H1 (cell line): ENCODE measurements at regions not wholly inside any gene's neighbourhood (a gene's known extent, or its start where the extent isn't known, plus 50 kb on each side); places are given as distances from the start of the nearest gene placed in this dataset.

ENCODE experiments used
- CTCF ChIA-PET: fragments of 300-600 bp; sonication (Branson Sonifier 250); formaldehyde crosslinking; loops from one replicate; lab custom pipeline; 2021; ENCODE audit not compliant: partially characterized antibody; lab: Charles Lee
- POLR2A ChIA-PET: fragments of 300-600 bp; sonication (Branson Sonifier 250); formaldehyde crosslinking; loops from one replicate; lab custom pipeline; 2021; ENCODE audit warnings: inconsistent platforms; ENCODE audit not compliant: partially characterized antibody; lab: Charles Lee
- DNase-seq, 2 experiments: peaks; one replicate each; pipeline versions ENCODE4 v3.0.0 to v3.0.0-alpha.2; 2010 to 2022; ENCODE audit warnings: low spot score in 2 of 2, low read depth in 1 of 2, mixed read lengths in 1 of 2
- FAIRE-seq: peaks from 2 replicates; lab custom pipeline; 2011; peaks lifted over from hg19 to GRCh38; lab: Jason Lieb, UNC
- H2AFZ ChIP-seq: 2 replicates; pipeline ENCODE4 v1.8.1; 2012; ENCODE audit warnings: low read length, inconsistent platforms
- H2AK5ac ChIP-seq: 2 replicates; pipeline ENCODE4 v1.6.1; 2013; ENCODE audit warnings: low read depth, low read length
- H2BK120ac ChIP-seq: replicated peaks from 2 replicates; pipeline ENCODE3; 2013; ENCODE audit warnings: low read depth, low read length, inconsistent platforms
- H2BK12ac ChIP-seq: 2 replicates; pipeline ENCODE4 v1.6.1; 2013; ENCODE audit warnings: low read depth, low read length
- H2BK15ac ChIP-seq: 2 replicates; pipeline ENCODE4 v1.6.1; 2013; ENCODE audit warnings: low read length
- H2BK20ac ChIP-seq: 2 replicates; pipeline ENCODE4 v1.6.1; 2013; ENCODE audit warnings: low read length
- H2BK5ac ChIP-seq: 2 replicates; pipeline ENCODE4 v1.6.1; 2013; ENCODE audit warnings: low read depth, low read length
- H3K14ac ChIP-seq: 2 replicates; pipeline ENCODE4 v1.6.1; 2013; ENCODE audit warnings: inconsistent platforms; ENCODE audit not compliant: insufficient read length
- H3K18ac ChIP-seq: 2 replicates; pipeline ENCODE4 v1.6.1; 2013; ENCODE audit warnings: low read length; ENCODE audit errors: extremely low read depth
- H3K23ac ChIP-seq: 2 replicates; pipeline ENCODE4 v1.6.1; 2013; ENCODE audit warnings: inconsistent platforms; ENCODE audit not compliant: insufficient read length
- H3K23me2 ChIP-seq: 2 replicates; pipeline ENCODE4 v1.6.1; 2013; ENCODE audit warnings: low read depth, low read length
- H3K27ac ChIP-seq: 2 replicates; pipeline ENCODE4 v1.6.1; 2011; ENCODE audit warnings: low read depth, low read length, inconsistent platforms
- H3K27me3 ChIP-seq, 4 experiments: replicated peaks in 1 of 4; 1 replicate in 1 of 4; 2 replicates in 3 of 4; pipeline versions ENCODE4 v1.6.1 to v1.8.1; 2011 to 2013; ENCODE audit warnings: low read length in 3 of 4, mild to moderate bottlenecking in 3 of 4, inconsistent platforms in 2 of 4, mixed read lengths in 2 of 4, moderate library complexity in 1 of 4; ENCODE audit not compliant: control insufficient read depth in 3 of 4, insufficient read depth in 3 of 4; ENCODE audit errors: extremely low read depth in 1 of 4
- H3K36me3 ChIP-seq, 4 experiments: 2 replicates each; pipeline versions ENCODE4 v1.6.1 to v1.8.1; 2011 to 2013; ENCODE audit warnings: mild to moderate bottlenecking in 4 of 4, low read length in 3 of 4, moderate library complexity in 2 of 4, control low read depth in 1 of 4, inconsistent platforms in 1 of 4; ENCODE audit not compliant: insufficient read depth in 4 of 4, control insufficient read depth in 2 of 4
- H3K4ac ChIP-seq: replicated peaks from 2 replicates; pipeline ENCODE3; 2013; ENCODE audit warnings: low read length, low read depth, mixed read lengths, inconsistent platforms; ENCODE audit not compliant: insufficient read length
- H3K4me1 ChIP-seq, 4 experiments: replicated peaks in 1 of 4; 1 replicate in 1 of 4; 2 replicates in 3 of 4; pipeline versions ENCODE4 v1.6.1 to v1.8.1; 2011 to 2013; ENCODE audit warnings: low read length in 3 of 4, inconsistent platforms in 2 of 4, mixed read lengths in 1 of 4; ENCODE audit not compliant: insufficient read depth in 4 of 4, control insufficient read depth in 3 of 4
- H3K4me2 ChIP-seq, 2 experiments: 2 replicates each; pipeline versions ENCODE4 v1.6.1 to v1.8.1; 2011 to 2013; ENCODE audit warnings: low read depth in 2 of 2, low read length in 2 of 2, control low read depth in 1 of 2, inconsistent platforms in 1 of 2, mild to moderate bottlenecking in 1 of 2; ENCODE audit not compliant: insufficient read depth in 1 of 2
- H3K4me3 ChIP-seq, 4 experiments: fragments of 200-600, 300-600 bp in 1 of 4; sonication (generic), shearing (Covaris generic), sonication (Bioruptor Twin) in 1 of 4; 2 replicates each; pipeline versions ENCODE4 v1.5.1 to v1.8.1; 2011 to 2016; ENCODE audit warnings: low read length in 4 of 4, low read depth in 3 of 4, control low read depth in 2 of 4, inconsistent platforms in 2 of 4, mild to moderate bottlenecking in 2 of 4, mixed read lengths in 1 of 4, moderate library complexity in 1 of 4; ENCODE audit not compliant: insufficient read depth in 2 of 4; ENCODE audit errors: extremely low read depth in 1 of 4
- H3K56ac ChIP-seq: replicated peaks from 2 replicates; pipeline ENCODE3; 2013; ENCODE audit warnings: low read depth, mild to moderate bottlenecking, mixed read lengths, low read length, inconsistent platforms; ENCODE audit not compliant: insufficient read length
- H3K79me1 ChIP-seq: 2 replicates; pipeline ENCODE4 v1.6.1; 2013; ENCODE audit warnings: low read depth, low read length, control low read depth
- H3K79me2 ChIP-seq, 2 experiments: 2 replicates each; pipeline versions ENCODE4 v1.6.1 to v1.8.1; 2012 to 2013; ENCODE audit warnings: low read length in 2 of 2, mild to moderate bottlenecking in 2 of 2, inconsistent platforms in 1 of 2; ENCODE audit not compliant: insufficient read depth in 2 of 2, control insufficient read depth in 1 of 2
- H3K9ac ChIP-seq, 4 experiments: replicated peaks in 1 of 4; 1 replicate in 1 of 4; 2 replicates in 3 of 4; pipeline versions ENCODE4 v1.6.1 to v1.8.1; 2011 to 2013; ENCODE audit warnings: low read depth in 3 of 4, low read length in 3 of 4, control low read depth in 2 of 4, mild to moderate bottlenecking in 2 of 4, moderate library complexity in 2 of 4, inconsistent platforms in 1 of 4; ENCODE audit errors: extremely low read depth in 1 of 4
- H3K9me3 ChIP-seq, 2 experiments: 2 replicates each; pipeline versions ENCODE4 v1.6.1 to v1.8.1; 2012 to 2013; ENCODE audit warnings: mild to moderate bottlenecking in 2 of 2, moderate library complexity in 2 of 2, control low read depth in 1 of 2, inconsistent platforms in 1 of 2, low read depth in 1 of 2, low read length in 1 of 2, mixed read lengths in 1 of 2; ENCODE audit not compliant: insufficient read depth in 2 of 2
- H4K20me1 ChIP-seq, 2 experiments: replicated peaks in 1 of 2; 2 replicates each; pipeline versions ENCODE3 to v1.8.1; 2011 to 2013; ENCODE audit warnings: inconsistent platforms in 2 of 2, low read length in 2 of 2, mild to moderate bottlenecking in 1 of 2; ENCODE audit not compliant: insufficient read depth in 2 of 2, control insufficient read depth in 1 of 2
- H4K5ac ChIP-seq: 2 replicates; pipeline ENCODE4 v1.6.1; 2013; ENCODE audit warnings: low read length, low read depth, mixed read lengths, inconsistent platforms; ENCODE audit not compliant: insufficient read length
- H4K8ac ChIP-seq: 2 replicates; pipeline ENCODE4 v1.8.0; 2013; ENCODE audit warnings: mild to moderate bottlenecking, moderate library complexity, low read length, inconsistent platforms; ENCODE audit not compliant: insufficient read depth; ENCODE audit errors: extremely low read depth
- H4K91ac ChIP-seq: replicated peaks from 2 replicates; pipeline ENCODE3; 2013; ENCODE audit warnings: low read length, mixed read lengths, inconsistent platforms; ENCODE audit not compliant: insufficient read length
- BRCA1 ChIP-seq: IDR thresholded peaks from 2 replicates; pipeline ENCODE4 v1.6.1; 2012; ENCODE audit warnings: low read depth, low read length, improper control_type of control experiment
- CEBPB ChIP-seq: IDR thresholded peaks from 2 replicates; pipeline ENCODE4 v1.6.1; 2012; ENCODE audit warnings: low read depth, low read length
- EP300 ChIP-seq, 2 experiments: IDR thresholded peaks; 1 replicate in 1 of 2; 2 replicates in 1 of 2; pipeline ENCODE4 v1.6.1; 2011 to 2012; ENCODE audit warnings: low read depth in 2 of 2, low read length in 2 of 2, mild to moderate bottlenecking in 2 of 2, borderline replicate concordance in 1 of 2, inconsistent platforms in 1 of 2, moderate library complexity in 1 of 2
- GABPA ChIP-seq: IDR thresholded peaks from 2 replicates; pipeline ENCODE4 v1.6.1; 2011; ENCODE audit warnings: mild to moderate bottlenecking, low read length, moderate library complexity, borderline replicate concordance; ENCODE audit not compliant: insufficient read depth
- HDAC6 ChIP-seq: IDR thresholded peaks from one replicate; pipeline ENCODE4 v1.7.1; 2012; ENCODE audit warnings: low read depth, mild to moderate bottlenecking, inconsistent platforms, low read length, moderate library complexity
- JUND ChIP-seq: IDR thresholded peaks from 2 replicates; pipeline ENCODE4 v1.6.1; 2011; ENCODE audit warnings: mild to moderate bottlenecking, improper control_type of control experiment, low read length
- NRF1 ChIP-seq: IDR thresholded peaks from 2 replicates; pipeline ENCODE4 v1.6.1; 2011; ENCODE audit warnings: mild to moderate bottlenecking, low read depth, low read length, improper control_type of control experiment
- SAP30 ChIP-seq: fragments of 300-600 bp; sonication (generic); IDR thresholded peaks from 2 replicates; pipeline ENCODE4 v1.7.1; 2012; ENCODE audit warnings: low read length, moderate library complexity, mild to moderate bottlenecking, inconsistent platforms; ENCODE audit not compliant: insufficient read depth, insufficient replicate concordance
- SP2 ChIP-seq: IDR thresholded peaks from 2 replicates; pipeline ENCODE4 v1.6.1; 2012; ENCODE audit warnings: mild to moderate bottlenecking, low read length, inconsistent platforms
- SP4 ChIP-seq: IDR thresholded peaks from 2 replicates; pipeline ENCODE4 v1.6.1; 2012; ENCODE audit warnings: low read length, inconsistent platforms
- WGBS, 2 experiments: shearing (Covaris generic) in 1 of 2; methylation state at CpG; one replicate each; pipeline versions ENCODE4 v1.1.6 to v1.1.7; 2013 to 2015; ENCODE audit warnings: low lambda C conversion rate in 2 of 2, mixed read lengths in 2 of 2, inconsistent platforms in 1 of 2, low coverage in 1 of 2, missing lambda C conversion rate in 1 of 2; ENCODE audit not compliant: insufficient replicate concordance in 2 of 2, insufficient coverage in 1 of 2, insufficient read length in 1 of 2; ENCODE audit errors: extremely low coverage in 1 of 2, missing lambda C conversion rate in 1 of 2; 5-methylcytosine and 5-hydroxymethylcytosine counted together

GRCh38 chr3:139236336-139236735, 107.5 kb upstream of the MRPS22 start:
- CTCF ChIA-PET: interaction anchor here (1.3 to 1.4 kb wide), 2 partner anchors 9 to 126 kb away, joined by 3 read pairs; no protein-coding TSS in a partner anchor

More at GRCh38 chr3:139236336-139236735, 107.5 kb upstream of the MRPS22 start:
- H3K27ac ChIP-seq: no peak overlapping the region
- no peak overlapping the region for H3K9ac ChIP-seq
- DNase-seq: no peak
- no peak overlapping the region for H3K4ac ChIP-seq
- no peak overlapping the region for H3K4me2 ChIP-seq
- no peak overlapping the region for H3K56ac ChIP-seq
- H2BK5ac ChIP-seq: no peak overlapping the region
- no peak overlapping the region for H4K5ac ChIP-seq
- no peak overlapping the region for H2AK5ac ChIP-seq
- no peaks in the 10 kb centered on the region for H3K79me2 ChIP-seq
- no peak for FAIRE-seq
- H4K20me1 ChIP-seq: no peaks in the 10 kb centered on the region
- peaks cover 0 to 3% of the 10 kb centered on the region in 2 experiments; a peak in 1 of 4 replicates for H3K9me3 ChIP-seq
- H3K14ac ChIP-seq: no peak overlapping the region
- WGBS, 2 experiments: 82% methylated on average over 3 of the region's 3 CpGs; no CpG with 5 or more reads in 1 of the 2 experiments
- no peaks in the 10 kb centered on the region for H3K36me3 ChIP-seq
- no peak overlapping the region for H2AFZ ChIP-seq
- H3K4me3 ChIP-seq: no peak overlapping the region
- H3K23me2 ChIP-seq: no peaks in the 10 kb centered on the region
- H3K23ac ChIP-seq: no peak overlapping the region
- POLR2A ChIA-PET: no interaction called here
- no peak overlapping the region for H4K8ac ChIP-seq
- H3K79me1 ChIP-seq: no peaks in the 10 kb centered on the region
- H3K4me1 ChIP-seq: no peaks in the 10 kb centered on the region
- H2BK12ac ChIP-seq: no peak overlapping the region
- no peak overlapping the region for H2BK120ac ChIP-seq
- H2BK15ac ChIP-seq: no peak overlapping the region
- no peaks in the 10 kb centered on the region for H3K27me3 ChIP-seq
- no peak overlapping the region for H3K18ac ChIP-seq
- no peak for TF ChIP-seq CEBPB
- no peak for TF ChIP-seq NRF1
- TF ChIP-seq GABPA: no peak
- no peak for TF ChIP-seq BRCA1
- no peak for TF ChIP-seq JUND
- TF ChIP-seq EP300 (IDR thresholded peaks at IDR 0.05; ENCODE audit: borderline replicate concordance in 1 of 2, low read depth in 2 of 2, low read length in 2 of 2): no peak
- no peak for TF ChIP-seq SP4
- no peak for TF ChIP-seq SP2
- no peak for TF ChIP-seq HDAC6
- no peak for TF ChIP-seq SAP30
- H2BK20ac ChIP-seq: no peak overlapping the region
- H4K91ac ChIP-seq: no peak overlapping the region
